ENCODE measurements at regions not wholly inside any gene's neighbourhood (a gene's known extent, or its start where the extent isn't known, plus 50 kb on each side); places are given as distances from the start of the nearest gene placed in this dataset.

DNA sequence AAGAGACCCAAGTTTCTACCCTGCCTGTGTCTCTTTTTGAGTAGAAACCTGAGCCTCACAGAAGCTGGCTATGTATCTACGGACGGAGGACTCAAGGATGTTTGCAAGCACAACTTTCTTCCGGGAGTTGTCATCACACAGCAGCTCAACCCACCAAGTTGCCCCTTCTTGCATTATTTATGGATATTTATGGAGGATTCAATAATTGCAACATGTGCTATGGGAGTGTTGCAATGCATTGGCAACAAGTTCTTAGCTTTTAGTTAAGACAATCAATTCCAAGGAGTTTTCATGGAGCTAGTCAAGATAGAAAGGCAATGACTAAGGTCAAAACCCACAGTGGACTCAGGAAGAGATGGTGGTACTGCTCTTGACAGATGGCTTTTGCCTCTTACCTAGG is 336.9 kb downstream of the ENC1 start:
- FAIRE-seq (no peak), DNase-seq (ENCODE audit: low read depth, low spot score) (no peak)
- H2AFZ ChIP-seq (ENCODE audit: low read depth, low read length): no peak overlapping the region
- no peaks in the 10 kb centered on the region for H3K36me3 ChIP-seq (ENCODE audit: control insufficient read depth in 2 of 2, extremely low read depth in 1 of 2, insufficient read depth in 2 of 2, low read length in 2 of 2)
- no peaks in the 10 kb centered on the region for H3K9me1 ChIP-seq (replicated peaks; ENCODE audit: control insufficient read depth, extremely low read depth, insufficient read depth, low read length)
- H3K9me3 ChIP-seq (replicated peaks; ENCODE audit: control insufficient read depth, insufficient read depth, low read length): no peaks in the 10 kb centered on the region
- H3K27ac ChIP-seq (ENCODE audit: insufficient read depth, low read depth, low read length): no peak overlapping the region
- POLR2A ChIA-PET: no interaction called here
- H3K4me1 ChIP-seq (ENCODE audit: control insufficient read depth, extremely low read depth, insufficient read depth, low read length): no peaks in the 10 kb centered on the region
- intact Hi-C loops (cut with micrococcal nuclease) (no loop called here), dilution Hi-C loops (cut with MboI; ENCODE audit: extremely low pct_ligation_motif_present, low sequenced_read_pairs) (no loop called here)
- BruUV-seq (replicated peaks): no TSS peak
- H3K4me3 ChIP-seq (replicated peaks in 1 of 3; ENCODE audit: insufficient read depth in 1 of 3, low read depth in 1 of 3, low read length in 3 of 3): no peak overlapping the region
- TF ChIP-seq EZH2 (IDR thresholded peaks at IDR 0.05; ENCODE audit: borderline replicate concordance, low read depth, low read length, severe bottlenecking) (no peak), GATA2 (IDR thresholded peaks at IDR 0.05; ENCODE audit: insufficient read depth, insufficient read length, low read depth, low read length) (no peak), POLR2AphosphoS5 (IDR thresholded peaks at IDR 0.05; ENCODE audit: insufficient read depth, low read depth, low read length) (no peak), POLR2A (IDR thresholded peaks at IDR 0.05; ENCODE audit: low read depth, low read length) (no peak), MYC (IDR thresholded peaks at IDR 0.05; ENCODE audit: low read depth, low read length) (no peak), JUN (IDR thresholded peaks at IDR 0.05; ENCODE audit: borderline replicate concordance, insufficient read depth, insufficient read length, low read depth) (no peak), FOS (IDR thresholded peaks at IDR 0.05; ENCODE audit: borderline replicate concordance, insufficient read depth, low read length) (no peak)
- TF ChIP-seq, protein P1, sequence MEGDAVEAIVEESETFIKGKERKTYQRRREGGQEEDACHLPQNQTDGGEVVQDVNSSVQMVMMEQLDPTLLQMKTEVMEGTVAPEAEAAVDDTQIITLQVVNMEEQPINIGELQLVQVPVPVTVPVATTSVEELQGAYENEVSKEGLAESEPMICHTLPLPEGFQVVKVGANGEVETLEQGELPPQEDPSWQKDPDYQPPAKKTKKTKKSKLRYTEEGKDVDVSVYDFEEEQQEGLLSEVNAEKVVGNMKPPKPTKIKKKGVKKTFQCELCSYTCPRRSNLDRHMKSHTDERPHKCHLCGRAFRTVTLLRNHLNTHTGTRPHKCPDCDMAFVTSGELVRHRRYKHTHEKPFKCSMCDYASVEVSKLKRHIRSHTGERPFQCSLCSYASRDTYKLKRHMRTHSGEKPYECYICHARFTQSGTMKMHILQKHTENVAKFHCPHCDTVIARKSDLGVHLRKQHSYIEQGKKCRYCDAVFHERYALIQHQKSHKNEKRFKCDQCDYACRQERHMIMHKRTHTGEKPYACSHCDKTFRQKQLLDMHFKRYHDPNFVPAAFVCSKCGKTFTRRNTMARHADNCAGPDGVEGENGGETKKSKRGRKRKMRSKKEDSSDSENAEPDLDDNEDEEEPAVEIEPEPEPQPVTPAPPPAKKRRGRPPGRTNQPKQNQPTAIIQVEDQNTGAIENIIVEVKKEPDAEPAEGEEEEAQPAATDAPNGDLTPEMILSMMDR (IDR thresholded peaks at IDR 0.05; ENCODE audit: extremely low read depth in 1 of 2, insufficient read depth in 1 of 2, low read depth in 1 of 2, low read length in 2 of 2): no peak
- TF ChIP-seq, protein P2, sequence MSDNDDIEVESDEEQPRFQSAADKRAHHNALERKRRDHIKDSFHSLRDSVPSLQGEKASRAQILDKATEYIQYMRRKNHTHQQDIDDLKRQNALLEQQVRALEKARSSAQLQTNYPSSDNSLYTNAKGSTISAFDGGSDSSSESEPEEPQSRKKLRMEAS (IDR thresholded peaks at IDR 0.05; ENCODE audit: insufficient read depth, insufficient read length): no peak
- H3K9ac ChIP-seq (replicated peaks; ENCODE audit: extremely low read depth, insufficient read depth, low read length): no peak overlapping the region
- H3K4me2 ChIP-seq (ENCODE audit: insufficient read depth, low read length): no peak overlapping the region
- peaks cover 0 to 2% of the 10 kb centered on the region in 2 experiments for H3K27me3 ChIP-seq (ENCODE audit: control insufficient read depth in 2 of 2, insufficient read depth in 2 of 2, low read length in 2 of 2)
- H4K20me1 ChIP-seq (replicated peaks; ENCODE audit: control insufficient read depth, extremely low read depth, insufficient read depth, low read length): no peaks in the 10 kb centered on the region
- no peaks in the 10 kb centered on the region for H3K79me2 ChIP-seq (ENCODE audit: control insufficient read depth, insufficient read depth, low read length)
- CTCF ChIA-PET: no interaction called here

All from endothelial cell of umbilical vein (primary cell).